B cell (primary cell): ENCODE measurements at regions not wholly inside any gene's neighbourhood (a gene's known extent, or its start where the extent isn't known, plus 50 kb on each side); places are given as distances from the start of the nearest gene placed in this dataset.

Experiments
- ATAC-seq: fragments of 200-7000 bp; cut with Tn5 transposase; one replicate; pipeline ENCODE4 v1.10.0; 2021; ENCODE audit warnings: low read depth, mild to moderate bottlenecking, moderate number of reproducible peaks, moderate library complexity
- CTCF ChIA-PET: fragments of 350-600 bp; sonication (Branson Sonifier 250); formaldehyde crosslinking; loops from one replicate; lab custom pipeline; 2021; ENCODE audit warnings: antibody characterized with exemption, inconsistent platforms; lab: Charles Lee
- POLR2A ChIA-PET: fragments of 350-600 bp; sonication (Branson Sonifier 250); formaldehyde crosslinking; loops from one replicate; lab custom pipeline; 2021; ENCODE audit warnings: antibody characterized with exemption; lab: Charles Lee
- DNase-seq: peaks from one replicate; pipeline ENCODE4 v3.0.0; 2013
- H2AFZ ChIP-seq: 2 replicates; pipeline ENCODE4 v1.6.1; 2012; ENCODE audit warnings: mild to moderate bottlenecking, low read depth, low read length; ENCODE audit not compliant: insufficient read depth, poor library complexity, severe bottlenecking
- H3K27ac ChIP-seq, 2 donors: 1 replicate in 1 of 2; 2 replicates in 1 of 2; pipeline ENCODE4 v1.5.1; 2012 to 2013; ENCODE audit warnings: low read length in 2 of 2, mild to moderate bottlenecking in 2 of 2, moderate library complexity in 1 of 2
- H3K27me3 ChIP-seq, 4 experiments: fragments of 200-600 bp in 1 of 4; sonication (generic) in 1 of 4; replicated peaks in 1 of 4; 1 replicate in 2 of 4; 2 replicates in 2 of 4; pipeline versions ENCODE4 v1.6.1 to v1.7.0; 2013 to 2016; ENCODE audit warnings: low read length in 3 of 4, mild to moderate bottlenecking in 2 of 4, mixed read lengths in 1 of 4, moderate library complexity in 1 of 4; ENCODE audit not compliant: insufficient read depth in 4 of 4, control insufficient read depth in 3 of 4; ENCODE audit errors: control extremely low read depth in 1 of 4
- H3K36me3 ChIP-seq, 2 experiments: replicated peaks in 1 of 2; 1 replicate in 1 of 2; 2 replicates in 1 of 2; pipeline versions ENCODE4 v1.6.1 to v1.7.1; 2013; ENCODE audit warnings: low read length in 1 of 2; ENCODE audit not compliant: insufficient read depth in 2 of 2, control insufficient read depth in 1 of 2; ENCODE audit errors: control extremely low read depth in 1 of 2, extremely low read depth in 1 of 2
- H3K4me1 ChIP-seq, 2 donors: fragments of 200-600 bp in 1 of 2; sonication (generic) in 1 of 2; 1 replicate in 1 of 2; 2 replicates in 1 of 2; pipeline versions ENCODE4 v1.5.1 to v1.6.1; 2013 to 2017; ENCODE audit warnings: low read length in 2 of 2; ENCODE audit not compliant: control insufficient read depth in 2 of 2, insufficient read depth in 2 of 2
- H3K4me2 ChIP-seq: replicated peaks from 2 replicates; pipeline ENCODE3; 2012; ENCODE audit warnings: mild to moderate bottlenecking, low read depth, low read length; ENCODE audit not compliant: poor library complexity, severe bottlenecking
- H3K4me3 ChIP-seq, 5 experiments: fragments of 200-600 bp in 1 of 5; sonication (generic) in 1 of 5; 1 replicate in 3 of 5; 2 replicates in 2 of 5; pipeline versions ENCODE4 v1.5.1 to v1.7.0; 2011 to 2016; ENCODE audit warnings: low read length in 4 of 5, mild to moderate bottlenecking in 4 of 5, low read depth in 2 of 5, control low read depth in 1 of 5, moderate library complexity in 1 of 5; ENCODE audit not compliant: insufficient read depth in 1 of 5; ENCODE audit errors: control extremely low read depth in 1 of 5, extremely low read depth in 1 of 5
- H3K79me2 ChIP-seq: fragments of 200-600 bp; sonication (generic); one replicate; pipeline ENCODE4 v1.6.0; 2016; ENCODE audit warnings: low read length; ENCODE audit not compliant: control insufficient read depth, insufficient read depth
- H3K9ac ChIP-seq: fragments of 200-600 bp; sonication (generic); 2 replicates; pipeline ENCODE4 v1.6.1; 2017; ENCODE audit warnings: mild to moderate bottlenecking, low read length, moderate library complexity
- H3K9me3 ChIP-seq, 3 donors: one replicate each; pipeline versions ENCODE4 v1.6.1 to v1.7.1; 2013; ENCODE audit warnings: low read length in 2 of 3; ENCODE audit not compliant: control insufficient read depth in 2 of 3, insufficient read depth in 1 of 3; ENCODE audit errors: control extremely low read depth in 1 of 3
- H4K20me1 ChIP-seq: 2 replicates; pipeline ENCODE4 v1.6.0; 2012; ENCODE audit warnings: mild to moderate bottlenecking, low read length; ENCODE audit not compliant: insufficient read depth, control insufficient read depth, poor library complexity, severe bottlenecking
- H3K27ac Mint-ChIP-seq: one replicate; pipeline ENCODE4 v1.8.0; 2021; ENCODE audit warnings: mixed read lengths
- H3K27me3 Mint-ChIP-seq: one replicate; pipeline ENCODE4 v1.8.0; 2021; ENCODE audit warnings: mixed read lengths
- H3K4me1 Mint-ChIP-seq: one replicate; pipeline ENCODE4 v1.8.0; 2021; ENCODE audit warnings: mixed read lengths
- H3K4me3 Mint-ChIP-seq: one replicate; pipeline ENCODE4 v1.8.0; 2021; ENCODE audit warnings: mixed read lengths
- H3K9me3 Mint-ChIP-seq: one replicate; pipeline ENCODE4 v1.8.0; 2022; ENCODE audit warnings: mixed read lengths; ENCODE audit not compliant: insufficient read depth
- EZH2 ChIP-seq: IDR thresholded peaks from 2 replicates; pipeline ENCODE4 v1.6.1; 2012; ENCODE audit warnings: borderline replicate concordance, low read depth, mild to moderate bottlenecking, moderate library complexity, low read length; ENCODE audit not compliant: insufficient read depth, poor library complexity, severe bottlenecking
- WGBS: methylation state at CpG from one replicate; pipeline ENCODE4 v1.1.5; 2013; ENCODE audit warnings: missing lambda C conversion rate; ENCODE audit not compliant: insufficient coverage; 5-methylcytosine and 5-hydroxymethylcytosine counted together
- intact Hi-C: fragments of 100-400 bp; cut with micrococcal nuclease; formaldehyde crosslinking; loops from one replicate; pipeline ENCODE4 v1.10.0; 2022
- TF ChIP-seq, protein P1 (sequence below): fragments of 200-600 bp; IDR thresholded peaks from one replicate; pipeline ENCODE4 v1.8.0; 2022; ENCODE audit warnings: antibody characterized with exemption, mild to moderate bottlenecking

DNA sequence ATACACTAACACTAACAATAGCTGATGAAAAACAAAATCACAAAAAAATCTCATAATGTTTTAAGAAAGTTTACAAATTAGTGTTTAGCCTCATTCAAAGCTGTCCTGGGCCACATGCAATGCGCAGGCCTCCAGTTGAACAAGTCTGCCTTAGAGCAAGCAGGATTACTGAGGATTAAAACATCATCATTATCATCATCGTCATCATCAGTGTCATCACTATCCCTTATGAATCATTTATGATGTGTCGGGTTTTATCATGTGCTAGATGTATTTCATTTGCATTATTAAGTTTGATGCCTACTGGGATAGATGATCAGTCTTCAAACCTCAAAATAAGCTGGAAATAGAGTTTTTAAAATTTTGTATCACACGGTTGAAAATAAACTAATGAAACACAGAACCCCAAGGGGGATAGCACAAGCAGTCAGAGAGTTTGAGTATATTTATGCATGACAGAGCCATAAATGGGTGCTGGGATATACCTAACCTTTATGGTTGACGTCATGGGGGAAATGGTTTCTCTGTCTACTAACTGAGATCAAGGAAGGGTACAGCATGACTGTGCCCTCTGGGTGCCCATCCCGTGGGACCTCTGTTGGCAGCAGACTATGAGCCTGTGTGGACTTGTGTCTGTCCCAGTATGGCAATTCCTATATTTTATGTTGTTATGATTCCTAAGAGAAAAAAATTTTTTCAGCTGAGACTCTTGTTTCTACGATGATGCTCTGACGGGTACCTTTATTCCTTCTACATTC is 150.3 kb upstream of the ADRA1B start:
- ATAC-seq (peak; percentile 85), DNase-seq (no peak)
- H3K9ac ChIP-seq = no peak overlapping the region
- no peaks in the 10 kb centered on the region for H4K20me1 ChIP-seq
- TF ChIP-seq, protein P1, sequence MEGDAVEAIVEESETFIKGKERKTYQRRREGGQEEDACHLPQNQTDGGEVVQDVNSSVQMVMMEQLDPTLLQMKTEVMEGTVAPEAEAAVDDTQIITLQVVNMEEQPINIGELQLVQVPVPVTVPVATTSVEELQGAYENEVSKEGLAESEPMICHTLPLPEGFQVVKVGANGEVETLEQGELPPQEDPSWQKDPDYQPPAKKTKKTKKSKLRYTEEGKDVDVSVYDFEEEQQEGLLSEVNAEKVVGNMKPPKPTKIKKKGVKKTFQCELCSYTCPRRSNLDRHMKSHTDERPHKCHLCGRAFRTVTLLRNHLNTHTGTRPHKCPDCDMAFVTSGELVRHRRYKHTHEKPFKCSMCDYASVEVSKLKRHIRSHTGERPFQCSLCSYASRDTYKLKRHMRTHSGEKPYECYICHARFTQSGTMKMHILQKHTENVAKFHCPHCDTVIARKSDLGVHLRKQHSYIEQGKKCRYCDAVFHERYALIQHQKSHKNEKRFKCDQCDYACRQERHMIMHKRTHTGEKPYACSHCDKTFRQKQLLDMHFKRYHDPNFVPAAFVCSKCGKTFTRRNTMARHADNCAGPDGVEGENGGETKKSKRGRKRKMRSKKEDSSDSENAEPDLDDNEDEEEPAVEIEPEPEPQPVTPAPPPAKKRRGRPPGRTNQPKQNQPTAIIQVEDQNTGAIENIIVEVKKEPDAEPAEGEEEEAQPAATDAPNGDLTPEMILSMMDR = no peak
- no peak for TF ChIP-seq EZH2
- H3K27ac Mint-ChIP-seq = no peak overlapping the region
- H3K4me1 Mint-ChIP-seq = peaks cover 19% of the 10 kb centered on the region
- ChIA-PET POLR2A (no interaction called here), CTCF (no interaction called here)
- H3K27me3 Mint-ChIP-seq = peaks cover 22% of the 10 kb centered on the region
- no peak overlapping the region for H3K4me2 ChIP-seq
- H3K9me3 Mint-ChIP-seq = no peaks in the 10 kb centered on the region
- no peak overlapping the region for H3K27ac ChIP-seq
- peaks cover 0 to 9% of the 10 kb centered on the region in 2 donors for H3K4me1 ChIP-seq
- WGBS = 13% methylated on average over 1 of the region's 8 CpGs
- H3K36me3 ChIP-seq = no peaks in the 10 kb centered on the region
- no peak overlapping the region for H3K4me3 ChIP-seq
- peaks cover 0 to 2% (median 0%) of the 10 kb centered on the region in 3 donors for H3K9me3 ChIP-seq
- H3K27me3 ChIP-seq = peaks cover 0 to 9% (median 5%) of the 10 kb centered on the region in 4 experiments
- no peaks in the 10 kb centered on the region for H3K79me2 ChIP-seq
- no peak overlapping the region for H2AFZ ChIP-seq
- intact Hi-C loops = no loop called here
- H3K4me3 Mint-ChIP-seq = no peak overlapping the region

DNA sequence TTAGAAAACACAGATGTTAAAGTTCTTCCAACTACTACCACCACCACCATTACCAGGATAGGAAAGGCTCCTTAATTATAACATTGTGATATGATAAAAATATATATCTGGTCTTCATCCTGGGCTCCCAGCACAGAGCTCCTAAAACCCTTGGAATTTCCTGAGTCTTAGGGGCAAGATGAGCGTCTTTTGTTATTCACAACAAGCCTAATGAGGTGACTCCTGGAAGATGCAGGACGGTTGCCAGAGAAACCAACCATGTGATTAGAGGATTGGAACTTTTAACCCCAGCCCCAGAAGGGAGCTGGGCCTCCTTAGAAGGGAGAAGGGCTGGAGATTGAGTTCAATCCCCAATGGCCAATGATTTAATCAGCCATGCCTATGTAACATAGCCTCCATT is 148.0 kb upstream of the ADRA1B start:
- WGBS = 100% methylated on average over 1 of the region's 2 CpGs
- intact Hi-C loops = no loop called here

More for the DNA sequence above, 148.0 kb upstream of the ADRA1B start:
- Mint-ChIP-seq H3K27me3 (peaks cover 22% of the 10 kb centered on the region), H3K27ac (no peak overlapping the region), H3K4me3 (no peak overlapping the region), H3K9me3 (no peaks in the 10 kb centered on the region), H3K4me1 (peaks cover 20% of the 10 kb centered on the region)
- peaks cover 0 to 17% (median 6%) of the 10 kb centered on the region in 4 experiments for H3K27me3 ChIP-seq
- H3K36me3 ChIP-seq = no peaks in the 10 kb centered on the region
- H3K4me1 ChIP-seq = peaks cover 5 to 15% of the 10 kb centered on the region in 2 donors
- no peak for ATAC-seq
- no peak overlapping the region for H3K27ac ChIP-seq
- TF ChIP-seq, protein P1 = no peak
- TF ChIP-seq EZH2 = no peak
- H3K79me2 ChIP-seq = no peaks in the 10 kb centered on the region
- H3K9me3 ChIP-seq = peaks cover 0 to 2% (median 0%) of the 10 kb centered on the region in 3 donors
- H4K20me1 ChIP-seq = no peaks in the 10 kb centered on the region
- no peak overlapping the region for H3K4me2 ChIP-seq
- CTCF ChIA-PET = no interaction called here
- H3K9ac ChIP-seq = no peak overlapping the region
- no peak overlapping the region for H2AFZ ChIP-seq
- DNase-seq = no peak
- POLR2A ChIA-PET = no interaction called here
- no peak overlapping the region for H3K4me3 ChIP-seq
